ENCODE measurements at regions not wholly inside any gene's neighbourhood (a gene's known extent, or its start where the extent isn't known, plus 50 kb on each side); places are given as distances from the start of the nearest gene placed in this dataset.

DNA sequence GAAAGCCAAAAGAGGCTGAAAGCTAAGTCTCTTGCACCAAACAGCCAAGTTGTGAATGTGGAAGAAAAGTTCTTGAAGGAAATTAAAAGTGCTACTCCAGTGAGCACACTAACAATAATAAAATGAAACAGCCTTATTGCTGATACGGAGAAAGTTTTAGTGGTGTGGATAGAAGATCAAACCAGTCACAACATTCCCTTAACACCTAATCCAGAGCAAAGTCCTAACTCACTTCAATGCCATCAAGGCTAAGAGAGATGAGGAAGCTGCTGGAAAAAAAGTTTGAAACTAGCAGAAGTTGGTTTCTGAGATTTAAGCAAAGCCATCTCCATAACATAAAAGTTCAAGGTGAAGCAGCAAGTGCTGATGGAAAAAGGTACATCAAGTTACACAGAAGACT lies 288.8 kb upstream of the RARB start:
- TF ChIP-seq, protein P1, sequence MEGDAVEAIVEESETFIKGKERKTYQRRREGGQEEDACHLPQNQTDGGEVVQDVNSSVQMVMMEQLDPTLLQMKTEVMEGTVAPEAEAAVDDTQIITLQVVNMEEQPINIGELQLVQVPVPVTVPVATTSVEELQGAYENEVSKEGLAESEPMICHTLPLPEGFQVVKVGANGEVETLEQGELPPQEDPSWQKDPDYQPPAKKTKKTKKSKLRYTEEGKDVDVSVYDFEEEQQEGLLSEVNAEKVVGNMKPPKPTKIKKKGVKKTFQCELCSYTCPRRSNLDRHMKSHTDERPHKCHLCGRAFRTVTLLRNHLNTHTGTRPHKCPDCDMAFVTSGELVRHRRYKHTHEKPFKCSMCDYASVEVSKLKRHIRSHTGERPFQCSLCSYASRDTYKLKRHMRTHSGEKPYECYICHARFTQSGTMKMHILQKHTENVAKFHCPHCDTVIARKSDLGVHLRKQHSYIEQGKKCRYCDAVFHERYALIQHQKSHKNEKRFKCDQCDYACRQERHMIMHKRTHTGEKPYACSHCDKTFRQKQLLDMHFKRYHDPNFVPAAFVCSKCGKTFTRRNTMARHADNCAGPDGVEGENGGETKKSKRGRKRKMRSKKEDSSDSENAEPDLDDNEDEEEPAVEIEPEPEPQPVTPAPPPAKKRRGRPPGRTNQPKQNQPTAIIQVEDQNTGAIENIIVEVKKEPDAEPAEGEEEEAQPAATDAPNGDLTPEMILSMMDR (IDR thresholded peaks at IDR 0.05; ENCODE audit: low read length): no peak
- no peak for TF ChIP-seq EZH2 (optimal IDR thresholded peaks at IDR 0.05; ENCODE audit: low read depth, low read length)
- no peak for TF ChIP-seq EZH2phosphoT487 (IDR thresholded peaks at IDR 0.05; ENCODE audit: low read length)
